GM19324 (cell line): ENCODE measurements at regions not wholly inside any gene's neighbourhood (a gene's known extent, or its start where the extent isn't known, plus 50 kb on each side); places are given as distances from the start of the nearest gene placed in this dataset.

Experiments
- ATAC-seq: cut with Tn5 transposase; IDR thresholded peaks from one replicate; pipeline ENCODE4 v1.9.1; 2021; ENCODE audit warnings: mild to moderate bottlenecking, moderate library complexity; ENCODE audit not compliant: unreplicated experiment, low FRiP score

DNA sequence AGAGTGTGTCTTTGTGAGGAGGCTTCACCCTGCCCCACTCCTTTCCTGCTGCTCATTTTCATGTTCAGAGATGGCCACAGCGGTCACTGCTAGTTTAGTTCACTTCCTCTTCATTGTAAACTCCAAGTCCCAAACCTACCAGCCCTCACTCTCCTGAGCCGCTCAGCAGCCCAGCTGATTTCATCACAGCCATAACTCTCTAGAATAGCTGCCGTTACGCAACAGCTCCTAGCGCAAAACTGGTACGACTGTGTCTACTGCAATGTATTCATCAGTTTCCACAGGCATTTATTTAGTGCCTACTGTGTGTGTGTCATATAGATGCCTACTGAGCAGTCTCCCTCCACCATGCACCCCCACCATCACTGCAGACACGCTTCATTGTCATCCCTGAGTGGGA lies 233.5 kb upstream of the RPL38 start:
- ATAC-seq: no peak

- no peak for ATAC-seq
Observed at GRCh38 chr17:73971127-73971526, 232.4 kb upstream of the RPL38 start.

GRCh38 chr17:73972056-73972455 lies 231.4 kb upstream of the RPL38 start:
- ATAC-seq: no peak

DNA sequence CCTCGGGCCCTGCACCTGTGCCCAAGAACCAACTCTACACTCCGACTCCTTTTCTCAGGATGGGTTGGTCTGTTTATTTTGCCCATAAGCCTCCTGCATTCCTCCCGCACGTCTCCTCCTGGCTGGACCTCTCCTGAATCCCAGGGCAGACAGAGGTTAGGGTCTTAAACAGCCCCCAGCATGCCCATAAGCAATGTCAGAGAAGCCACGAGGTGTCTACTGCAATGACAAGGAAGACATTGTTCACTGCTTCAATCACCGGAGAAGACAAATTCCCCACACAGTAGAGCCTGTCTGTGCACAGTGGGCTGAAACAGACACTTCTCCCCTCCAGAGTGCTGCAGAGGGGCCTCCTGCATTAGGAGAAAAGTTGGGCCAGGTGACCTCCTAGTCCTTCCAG lies 230.6 kb upstream of the RPL38 start:
- no peak for ATAC-seq

- no peak for ATAC-seq
Observed at GRCh38 chr17:73973586-73974409, 229.7 kb upstream of the RPL38 start.

DNA sequence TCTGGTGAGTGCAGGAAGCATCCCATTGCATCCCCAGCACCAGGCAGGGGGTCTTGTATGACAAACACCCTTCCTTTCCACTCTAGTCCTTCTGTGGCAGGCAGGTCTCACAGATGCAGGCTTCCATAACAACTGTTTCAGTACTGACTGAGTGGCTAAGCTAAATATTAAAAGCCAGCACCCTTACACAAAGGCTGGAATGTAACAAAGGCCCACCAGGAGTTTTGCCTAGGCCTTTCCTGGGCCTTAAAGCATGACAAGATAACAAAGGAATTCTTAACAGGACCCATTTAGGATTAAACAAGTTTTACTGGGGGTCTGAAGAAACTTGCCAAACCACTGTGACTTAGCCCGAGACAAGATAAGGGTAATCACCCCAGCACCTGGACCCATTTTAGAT lies 228.9 kb upstream of the RPL38 start:
- no peak for ATAC-seq

- no peak for ATAC-seq
Observed at GRCh38 chr17:73976147-73976546, 227.3 kb upstream of the RPL38 start.

DNA sequence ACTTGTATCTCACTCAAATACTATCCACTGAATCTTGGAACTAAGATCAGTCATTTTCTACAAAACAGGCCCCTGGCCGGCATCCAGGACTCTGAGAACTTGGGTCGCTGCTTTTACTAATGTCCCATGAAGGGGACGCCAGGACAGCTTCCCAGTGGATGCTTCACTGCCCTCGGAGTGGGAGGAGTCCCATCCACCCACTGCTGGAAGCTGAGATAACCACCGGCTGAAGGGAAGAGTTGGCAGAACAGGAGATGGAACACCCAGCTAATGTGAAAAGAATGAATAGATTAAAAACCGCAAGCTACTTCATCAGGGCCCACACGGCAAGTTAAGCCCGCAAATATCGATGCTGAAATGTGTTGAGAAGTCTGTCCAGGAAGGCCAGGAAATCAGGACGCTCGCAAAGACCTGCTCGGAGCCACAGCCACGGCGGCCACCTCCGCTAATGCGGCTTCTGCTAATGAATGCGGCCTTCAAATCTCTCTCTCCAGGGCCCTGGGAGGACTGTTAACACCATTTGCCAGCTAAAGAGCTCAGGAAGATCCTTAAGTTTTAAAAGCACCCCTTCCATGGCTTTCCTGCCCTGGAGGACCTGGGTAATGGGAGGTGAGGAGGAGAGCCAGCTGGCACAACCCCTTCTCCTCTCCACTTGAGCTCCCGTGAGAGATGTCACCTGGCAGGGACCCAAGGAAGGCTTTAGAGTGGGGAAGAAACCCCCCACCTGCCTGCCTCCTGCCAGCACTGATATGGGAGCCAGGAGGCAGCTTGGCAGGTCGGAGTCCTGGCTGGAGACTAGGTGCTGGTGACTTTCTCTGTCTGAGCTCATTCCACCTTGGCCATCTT lies 226.6 kb upstream of the RPL38 start:
- ATAC-seq: no peak

- no peak for ATAC-seq
Observed at GRCh38 chr17:73980517-73980916, 223.0 kb upstream of the RPL38 start.

DNA sequence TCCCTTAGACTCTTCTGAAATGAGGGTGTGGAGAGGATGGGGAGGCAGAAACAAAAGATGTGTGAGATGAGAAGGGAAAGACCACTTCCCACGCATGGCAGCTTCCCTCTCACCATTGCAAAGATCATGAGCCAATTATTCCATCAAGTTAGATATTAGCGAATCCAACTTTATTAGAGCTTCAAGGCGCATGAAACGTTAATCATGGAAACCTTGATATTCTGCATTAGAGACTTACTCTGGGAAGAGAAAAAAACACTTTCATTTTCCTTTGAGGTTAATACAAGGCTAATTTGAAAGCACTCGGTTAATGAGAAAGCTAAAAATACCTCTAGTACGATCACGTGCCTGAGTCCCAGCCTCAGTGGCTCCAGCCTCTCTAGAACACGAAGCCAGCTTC lies 220.6 kb upstream of the RPL38 start:
- no peak for ATAC-seq

DNA sequence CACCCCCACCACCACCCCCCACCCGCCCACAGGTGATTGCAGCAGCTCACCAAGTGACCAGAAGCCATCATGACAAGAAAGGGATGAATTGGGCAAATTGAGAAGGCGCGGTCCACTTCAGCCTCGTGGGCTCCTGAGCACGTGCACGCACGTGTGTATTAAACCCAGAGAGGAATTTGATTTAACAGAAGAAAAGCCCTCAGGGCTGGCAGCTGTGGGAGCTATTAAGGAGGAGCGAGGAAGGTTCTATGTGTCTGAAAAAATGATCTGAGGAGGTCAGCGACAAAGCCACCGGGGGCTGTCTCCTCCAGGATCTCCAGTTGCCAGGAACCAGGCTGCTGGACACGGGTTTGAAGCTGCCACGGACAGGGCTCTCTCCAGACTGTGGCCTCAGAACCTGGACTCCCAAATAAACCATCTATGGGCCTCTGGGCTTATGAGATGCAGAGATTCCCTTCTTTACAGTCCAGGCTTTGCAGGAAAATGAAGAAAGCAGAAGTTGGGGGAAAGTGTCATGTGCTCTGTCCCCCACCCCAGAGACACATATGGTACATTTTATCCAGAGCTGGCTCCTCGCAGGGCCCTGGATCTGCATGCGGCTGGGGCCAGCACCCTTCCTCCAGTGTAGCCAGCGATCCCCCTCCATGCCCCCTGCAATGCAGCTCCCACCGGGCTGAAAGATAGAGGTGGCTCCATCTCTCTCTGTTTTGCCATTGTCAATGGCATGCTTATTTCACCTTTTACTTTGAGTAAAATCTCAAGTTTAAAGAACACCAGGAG lies 219.7 kb upstream of the RPL38 start:
- ATAC-seq: no peak

GRCh38 chr17:73984941-73985340 lies 218.5 kb upstream of the RPL38 start:
- ATAC-seq: no peak

GRCh38 chr17:73985466-73986015 lies 217.9 kb upstream of the RPL38 start:
- no peak for ATAC-seq

- ATAC-seq: no peak
Observed at GRCh38 chr17:73986641-73987177, 216.8 kb upstream of the RPL38 start.

DNA sequence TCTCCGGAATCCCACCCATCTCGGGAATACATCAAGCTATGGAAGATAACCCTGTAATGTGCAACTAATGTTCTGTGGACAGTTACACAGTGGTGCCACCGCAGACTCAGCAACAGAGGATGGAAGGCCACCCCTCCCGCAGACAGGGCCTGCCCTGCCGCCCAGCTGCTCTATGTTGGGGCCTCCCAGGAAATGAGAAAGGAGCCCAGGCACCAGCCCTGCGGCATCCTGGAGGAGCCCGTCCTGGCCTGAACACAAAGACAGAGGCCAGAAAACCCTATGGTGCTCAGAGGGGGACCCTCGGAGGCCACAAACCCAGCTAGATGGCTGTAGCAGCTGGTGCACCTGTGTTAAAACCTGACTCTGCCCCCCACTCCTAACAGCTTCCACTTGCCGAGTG lies 216.1 kb upstream of the RPL38 start:
- ATAC-seq: no peak

DNA sequence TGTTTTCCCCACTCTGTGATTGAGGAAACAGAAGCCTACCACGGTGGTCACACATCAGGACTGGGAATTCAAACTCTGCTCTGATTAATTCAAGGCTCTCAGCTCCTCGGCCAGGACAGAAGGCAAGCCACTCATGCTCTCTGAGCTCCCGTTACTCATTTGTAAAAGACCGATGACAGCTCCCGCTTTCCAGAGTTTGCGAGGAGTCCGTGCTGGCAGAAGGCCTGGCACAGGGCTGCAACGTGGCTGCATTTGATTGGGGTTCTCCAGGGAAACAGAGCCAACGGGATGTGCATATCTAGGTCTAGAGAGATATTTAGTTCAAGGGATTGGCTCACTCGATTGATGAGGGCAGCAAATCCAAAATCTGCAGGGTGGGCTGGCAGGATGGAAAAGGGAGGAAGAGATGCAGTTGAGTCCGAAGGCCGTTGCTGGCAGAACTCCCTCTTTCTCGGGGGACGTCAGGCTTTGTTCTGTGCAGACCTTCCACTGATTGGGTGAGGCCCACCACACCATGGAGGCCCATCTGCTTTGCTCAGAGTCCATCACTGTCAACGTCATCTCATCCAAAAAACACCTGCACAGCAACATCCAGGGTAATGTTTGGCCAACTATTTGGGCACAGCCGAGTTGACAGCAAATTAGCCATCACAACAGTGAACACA lies 215.5 kb upstream of the RPL38 start:
- no peak for ATAC-seq

GRCh38 chr17:73989671-73990070 lies 213.8 kb upstream of the RPL38 start:
- ATAC-seq: no peak

DNA sequence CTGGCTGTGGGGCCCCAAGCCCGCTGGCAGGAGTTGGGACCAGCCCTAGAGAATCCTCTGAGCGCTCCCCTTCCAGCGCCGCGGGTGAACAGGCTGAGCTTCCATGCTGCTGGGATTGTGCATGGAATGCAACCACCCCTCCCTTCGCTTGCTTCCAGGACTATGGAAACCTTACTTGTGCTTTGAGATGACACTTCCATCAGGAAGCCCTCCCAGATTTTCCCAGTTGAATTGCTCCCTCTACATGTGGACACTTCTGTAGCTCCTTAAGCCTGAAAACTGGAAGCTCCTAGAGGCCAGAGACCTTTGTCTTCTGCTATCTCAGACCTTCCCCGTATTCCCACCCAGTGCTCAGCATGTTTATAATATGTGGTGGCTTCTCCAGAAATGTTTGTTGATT lies 213.2 kb upstream of the RPL38 start:
- ATAC-seq: no peak

- ATAC-seq: no peak
Observed at GRCh38 chr17:73991260-73991659, 212.2 kb upstream of the RPL38 start.

DNA sequence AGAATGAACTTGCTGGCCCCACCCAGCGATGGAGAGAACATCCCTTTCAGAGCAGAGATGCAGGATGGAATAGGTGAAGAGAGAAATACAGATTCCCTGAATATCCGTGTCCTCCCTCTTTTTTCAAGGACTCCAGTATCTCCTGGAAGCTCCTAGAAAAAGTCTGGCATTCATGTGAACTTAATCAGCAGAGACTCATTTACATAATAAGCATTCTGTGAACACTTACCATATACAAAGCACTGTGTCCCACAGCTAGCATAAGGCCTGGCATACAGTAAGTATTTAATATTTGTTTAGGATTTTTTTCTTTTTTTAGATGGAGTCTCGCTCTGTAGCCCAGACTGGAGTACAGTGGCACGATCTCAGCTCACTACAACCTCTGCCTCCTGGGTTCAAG lies 208.5 kb upstream of the RPL38 start:
- ATAC-seq: no peak
